ENCODE measurements at regions not wholly inside any gene's neighbourhood (a gene's known extent, or its start where the extent isn't known, plus 50 kb on each side); places are given as distances from the start of the nearest gene placed in this dataset.
A peak's percentile ranks its signal among the peaks of the same experiment; 100 is the strongest.

- H3K4me2 ChIP-seq (ENCODE audit: low read length, poor library complexity, severe bottlenecking), result no peak overlapping the region
- H3K4me1 ChIP-seq (ENCODE audit: control insufficient read depth, insufficient read depth, low read depth, low read length), result peaks cover 4% of the 10 kb centered on the region
- no peak overlapping the region for H3K4ac ChIP-seq (ENCODE audit: low read depth in 1 of 2, low read length in 2 of 2)
- no peaks in the 10 kb centered on the region for H3K9me3 ChIP-seq (ENCODE audit: control insufficient read depth, low read length)
- H3K14ac ChIP-seq (ENCODE audit: low read length in 2 of 2), result no peak overlapping the region
- H2BK12ac ChIP-seq (ENCODE audit: low read length in 2 of 2), result no peak overlapping the region
- no peak overlapping the region for H2AFZ ChIP-seq (ENCODE audit: low read depth, low read length)
- no peak overlapping the region for H2BK120ac ChIP-seq (ENCODE audit: low read depth, low read length)
- no peak for DNase-seq
- H3K4me3 ChIP-seq (ENCODE audit: insufficient read depth in 1 of 2, low read depth in 1 of 2, low read length in 2 of 2), result peak overlapping the region in 1 of 2 experiments; percentile 16
- no peaks in the 10 kb centered on the region for H3K79me1 ChIP-seq (replicated peaks; ENCODE audit: low read length, poor library complexity, severe bottlenecking)
- WGBS, result 56% methylated on average over 3 of the region's 5 CpGs
- H3K18ac ChIP-seq (ENCODE audit: low read depth in 1 of 2, low read length in 2 of 2), result no peak overlapping the region
- H4K91ac ChIP-seq (ENCODE audit: low read length), result no peak overlapping the region
- H2BK5ac ChIP-seq (ENCODE audit: low read depth, low read length, poor library complexity, severe bottlenecking), result no peak overlapping the region
- no peak overlapping the region for H2BK15ac ChIP-seq (ENCODE audit: low read depth, poor library complexity, severe bottlenecking)
- H2AK5ac ChIP-seq (ENCODE audit: low read length, severe bottlenecking), result no peak overlapping the region
- peaks cover 0 to 14% of the 10 kb centered on the region in 2 experiments for H3K27me3 ChIP-seq (ENCODE audit: control insufficient read depth in 1 of 2, insufficient read depth in 1 of 2, low read length in 2 of 2)
- H3K27ac ChIP-seq (ENCODE audit: low read length, poor library complexity, severe bottlenecking), result no peak overlapping the region
- H4K8ac ChIP-seq (ENCODE audit: low read length), result no peak overlapping the region
- no peak overlapping the region for H3K23ac ChIP-seq (ENCODE audit: low read length in 2 of 2)
- no peaks in the 10 kb centered on the region for H3K36me3 ChIP-seq (ENCODE audit: control insufficient read depth in 1 of 2, insufficient read depth in 2 of 2, low read depth in 1 of 2, low read length in 2 of 2)
- H3K9ac ChIP-seq (ENCODE audit: low read length), result peak overlapping the region; percentile 39
Observed at GRCh38 chr1:56375326-56375804, 204.0 kb downstream of the PLPP3 start.

DNA sequence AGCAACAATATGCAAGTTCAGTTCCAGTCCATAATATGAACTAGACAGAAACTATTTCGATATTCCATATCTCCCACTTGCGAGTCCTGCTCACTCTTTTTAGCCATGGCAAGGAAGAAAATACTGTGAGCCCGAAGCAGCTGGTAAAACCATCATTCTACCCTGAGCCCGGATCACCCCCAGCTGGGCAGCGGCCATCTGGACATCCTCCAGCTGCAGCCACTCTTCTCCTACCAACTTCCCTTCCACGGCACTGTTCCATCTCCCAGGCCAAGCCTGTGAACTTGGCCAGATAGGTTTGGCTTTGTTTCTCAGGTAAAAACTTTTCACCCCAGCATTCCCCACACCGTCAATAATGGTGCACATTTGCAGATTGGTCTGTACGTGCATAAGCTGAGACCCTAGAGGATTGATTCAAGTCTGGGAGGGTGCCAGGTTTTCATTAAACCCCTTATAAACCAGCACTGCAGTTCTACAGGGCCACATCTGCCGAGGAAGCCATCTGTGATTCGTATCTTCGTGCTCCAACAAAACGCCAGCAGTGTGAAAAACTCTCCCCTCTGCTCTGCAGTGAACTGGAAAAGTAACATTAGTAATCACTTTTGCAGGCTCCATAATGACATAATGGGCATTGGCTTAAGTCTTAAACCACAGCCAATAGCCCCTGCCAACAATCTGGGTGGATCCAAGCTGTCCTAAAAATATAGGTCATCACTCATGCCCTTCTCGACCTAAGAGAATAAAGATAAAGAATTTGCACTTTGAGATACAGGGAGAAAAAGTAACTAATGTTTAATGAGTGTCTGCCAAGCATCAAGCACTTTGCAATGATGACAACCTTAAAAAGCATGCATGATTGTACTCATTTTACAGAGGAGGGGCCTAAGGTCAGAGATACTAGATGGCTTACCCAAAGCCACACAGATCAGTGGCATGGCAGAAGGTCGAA, 205.1 kb downstream of the PLPP3 start:
- no peak overlapping the region for H2AK5ac ChIP-seq (ENCODE audit: low read length, severe bottlenecking)
- H4K8ac ChIP-seq (ENCODE audit: low read length), result no peak overlapping the region
- H3K9me3 ChIP-seq (ENCODE audit: control insufficient read depth, low read length), result no peaks in the 10 kb centered on the region
- no peak for DNase-seq
- no peak overlapping the region for H2BK15ac ChIP-seq (ENCODE audit: low read depth, poor library complexity, severe bottlenecking)
- peaks cover 0 to 7% of the 10 kb centered on the region in 2 experiments for H3K27me3 ChIP-seq (ENCODE audit: control insufficient read depth in 1 of 2, insufficient read depth in 1 of 2, low read length in 2 of 2)
- H3K9ac ChIP-seq (ENCODE audit: low read length), result peak overlapping the region; percentile 39
- no peak overlapping the region for H2BK5ac ChIP-seq (ENCODE audit: low read depth, low read length, poor library complexity, severe bottlenecking)
- no peak overlapping the region for H3K27ac ChIP-seq (ENCODE audit: low read length, poor library complexity, severe bottlenecking)
- H3K14ac ChIP-seq (ENCODE audit: low read length in 2 of 2), result no peak overlapping the region
- H3K23ac ChIP-seq (ENCODE audit: low read length in 2 of 2), result peak overlapping the region in 1 of 2 experiments; percentile 59
- no peak overlapping the region for H2AFZ ChIP-seq (ENCODE audit: low read depth, low read length)
- peak overlapping the region; percentile 16 to 46 for H3K18ac ChIP-seq (ENCODE audit: low read depth in 1 of 2, low read length in 2 of 2)
- no peak overlapping the region for H3K4ac ChIP-seq (ENCODE audit: low read depth in 1 of 2, low read length in 2 of 2)
- no peak overlapping the region for H4K91ac ChIP-seq (ENCODE audit: low read length)
- no peaks in the 10 kb centered on the region for H3K36me3 ChIP-seq (ENCODE audit: control insufficient read depth in 1 of 2, insufficient read depth in 2 of 2, low read depth in 1 of 2, low read length in 2 of 2)
- H2BK12ac ChIP-seq (ENCODE audit: low read length in 2 of 2), result no peak overlapping the region
- no peak overlapping the region for H2BK120ac ChIP-seq (ENCODE audit: low read depth, low read length)
- H3K4me3 ChIP-seq (ENCODE audit: insufficient read depth in 1 of 2, low read depth in 1 of 2, low read length in 2 of 2), result peak overlapping the region in 1 of 2 experiments; percentile 38
- no peaks in the 10 kb centered on the region for H3K79me1 ChIP-seq (replicated peaks; ENCODE audit: low read length, poor library complexity, severe bottlenecking)
- H3K4me1 ChIP-seq (ENCODE audit: control insufficient read depth, insufficient read depth, low read depth, low read length), result peaks cover 4% of the 10 kb centered on the region
- 69% methylated on average over 12 of the region's 14 CpGs for WGBS
- H3K4me2 ChIP-seq (ENCODE audit: low read length, poor library complexity, severe bottlenecking), result no peak overlapping the region

- no peaks in the 10 kb centered on the region for H3K79me1 ChIP-seq (replicated peaks; ENCODE audit: low read length, poor library complexity, severe bottlenecking)
- H3K4me1 ChIP-seq (ENCODE audit: control insufficient read depth, insufficient read depth, low read depth, low read length), result no peaks in the 10 kb centered on the region
- no peak overlapping the region for H3K4me3 ChIP-seq (ENCODE audit: insufficient read depth in 1 of 2, low read depth in 1 of 2, low read length in 2 of 2)
- H3K4me2 ChIP-seq (ENCODE audit: low read length, poor library complexity, severe bottlenecking), result no peak overlapping the region
- 93% methylated on average over 1 of the region's 6 CpGs for whole genome bisulfite sequencing
- no peak overlapping the region for H3K18ac ChIP-seq (ENCODE audit: low read depth in 1 of 2, low read length in 2 of 2)
- H3K14ac ChIP-seq (ENCODE audit: low read length in 2 of 2), result no peak overlapping the region
- no peak overlapping the region for H2BK120ac ChIP-seq (ENCODE audit: low read depth, low read length)
- no peak overlapping the region for H3K9ac ChIP-seq (ENCODE audit: low read length)
- no peak overlapping the region for H4K8ac ChIP-seq (ENCODE audit: low read length)
- H3K27ac ChIP-seq (ENCODE audit: low read length, poor library complexity, severe bottlenecking), result no peak overlapping the region
- H2AK5ac ChIP-seq (ENCODE audit: low read length, severe bottlenecking), result no peak overlapping the region
- no peak overlapping the region for H3K23ac ChIP-seq (ENCODE audit: low read length in 2 of 2)
- H3K27me3 ChIP-seq (ENCODE audit: control insufficient read depth in 1 of 2, insufficient read depth in 1 of 2, low read length in 2 of 2), result no peaks in the 10 kb centered on the region
- no peak overlapping the region for H2BK5ac ChIP-seq (ENCODE audit: low read depth, low read length, poor library complexity, severe bottlenecking)
- H2BK15ac ChIP-seq (ENCODE audit: low read depth, poor library complexity, severe bottlenecking), result no peak overlapping the region
- H2AFZ ChIP-seq (ENCODE audit: low read depth, low read length), result no peak overlapping the region
- no peak overlapping the region for H2BK12ac ChIP-seq (ENCODE audit: low read length in 2 of 2)
- no peaks in the 10 kb centered on the region for H3K9me3 ChIP-seq (ENCODE audit: control insufficient read depth, low read length)
- no peak overlapping the region for H3K4ac ChIP-seq (ENCODE audit: low read depth in 1 of 2, low read length in 2 of 2)
- DNase-seq, result no peak
- H3K36me3 ChIP-seq (ENCODE audit: control insufficient read depth in 1 of 2, insufficient read depth in 2 of 2, low read depth in 1 of 2, low read length in 2 of 2), result no peaks in the 10 kb centered on the region
- H4K91ac ChIP-seq (ENCODE audit: low read length), result no peak overlapping the region
Observed at GRCh38 chr1:56370513-56370912, 208.8 kb downstream of the PLPP3 start.

DNA sequence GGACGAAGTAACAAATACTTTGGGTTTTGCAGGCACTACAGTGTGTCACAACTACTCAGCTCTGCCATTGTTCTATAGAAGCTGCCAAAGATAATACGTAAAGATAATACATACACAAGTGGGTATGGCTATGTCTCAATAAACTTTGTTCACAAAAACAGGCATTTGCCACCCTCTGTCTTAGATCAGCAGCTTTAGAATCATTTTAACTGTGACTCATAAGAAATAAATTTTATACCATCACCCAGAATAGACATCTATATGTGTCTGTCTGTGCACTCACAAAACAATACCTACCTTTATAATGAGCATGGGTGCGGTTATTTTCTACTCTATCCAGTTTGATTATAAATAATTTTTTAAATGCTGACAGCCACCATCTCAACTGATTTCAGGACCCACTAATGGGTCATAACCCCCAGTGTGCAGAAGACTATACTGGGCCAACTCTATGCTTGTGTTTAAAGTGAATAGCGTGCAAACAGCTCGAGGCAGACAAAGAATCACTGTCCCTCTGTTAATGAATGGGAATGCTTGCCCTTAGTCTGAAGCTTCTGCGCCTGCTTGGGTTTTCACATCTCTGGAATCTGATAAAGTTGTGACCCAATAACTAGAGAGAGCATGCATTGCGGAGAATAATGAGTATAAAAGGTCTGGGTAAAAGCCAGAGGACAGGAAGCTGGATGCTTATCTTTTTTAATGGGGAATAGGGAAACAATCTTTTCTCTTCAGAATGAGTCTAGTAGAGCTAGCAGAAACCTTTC, 216.2 kb downstream of the PLPP3 start:
- no peak overlapping the region for H3K4me2 ChIP-seq (ENCODE audit: low read length, poor library complexity, severe bottlenecking)
- no peak overlapping the region for H3K4ac ChIP-seq (ENCODE audit: low read depth in 1 of 2, low read length in 2 of 2)
- WGBS, result 92% methylated on average over 7 of the region's 7 CpGs
- no peaks in the 10 kb centered on the region for H3K4me1 ChIP-seq (ENCODE audit: control insufficient read depth, insufficient read depth, low read depth, low read length)
- H2AFZ ChIP-seq (ENCODE audit: low read depth, low read length), result no peak overlapping the region
- no peak overlapping the region for H3K23ac ChIP-seq (ENCODE audit: low read length in 2 of 2)
- no peak overlapping the region for H4K8ac ChIP-seq (ENCODE audit: low read length)
- no peaks in the 10 kb centered on the region for H3K36me3 ChIP-seq (ENCODE audit: control insufficient read depth in 1 of 2, insufficient read depth in 2 of 2, low read depth in 1 of 2, low read length in 2 of 2)
- no peak overlapping the region for H2BK15ac ChIP-seq (ENCODE audit: low read depth, poor library complexity, severe bottlenecking)
- no peak overlapping the region for H4K91ac ChIP-seq (ENCODE audit: low read length)
- DNase-seq, result no peak
- no peaks in the 10 kb centered on the region for H3K27me3 ChIP-seq (ENCODE audit: control insufficient read depth in 1 of 2, insufficient read depth in 1 of 2, low read length in 2 of 2)
- no peak overlapping the region for H2BK12ac ChIP-seq (ENCODE audit: low read length in 2 of 2)
- no peak overlapping the region for H3K14ac ChIP-seq (ENCODE audit: low read length in 2 of 2)
- H3K9me3 ChIP-seq (ENCODE audit: control insufficient read depth, low read length), result no peaks in the 10 kb centered on the region
- no peak overlapping the region for H2BK120ac ChIP-seq (ENCODE audit: low read depth, low read length)
- H2BK5ac ChIP-seq (ENCODE audit: low read depth, low read length, poor library complexity, severe bottlenecking), result no peak overlapping the region
- no peak overlapping the region for H3K27ac ChIP-seq (ENCODE audit: low read length, poor library complexity, severe bottlenecking)
- H3K18ac ChIP-seq (ENCODE audit: low read depth in 1 of 2, low read length in 2 of 2), result no peak overlapping the region
- no peak overlapping the region for H3K4me3 ChIP-seq (ENCODE audit: insufficient read depth in 1 of 2, low read depth in 1 of 2, low read length in 2 of 2)
- no peaks in the 10 kb centered on the region for H3K79me1 ChIP-seq (replicated peaks; ENCODE audit: low read length, poor library complexity, severe bottlenecking)
- H3K9ac ChIP-seq (ENCODE audit: low read length), result no peak overlapping the region
- no peak overlapping the region for H2AK5ac ChIP-seq (ENCODE audit: low read length, severe bottlenecking)
